HG03442 (cell line): ENCODE measurements at regions not wholly inside any gene's neighbourhood (a gene's known extent, or its start where the extent isn't known, plus 50 kb on each side); places are given as distances from the start of the nearest gene placed in this dataset.

Experiments used
- ATAC-seq: cut with Tn5 transposase; IDR thresholded peaks from one replicate; pipeline ENCODE4 v1.9.1; 2021; ENCODE audit warnings: mild to moderate bottlenecking, moderate library complexity; ENCODE audit not compliant: unreplicated experiment

DNA sequence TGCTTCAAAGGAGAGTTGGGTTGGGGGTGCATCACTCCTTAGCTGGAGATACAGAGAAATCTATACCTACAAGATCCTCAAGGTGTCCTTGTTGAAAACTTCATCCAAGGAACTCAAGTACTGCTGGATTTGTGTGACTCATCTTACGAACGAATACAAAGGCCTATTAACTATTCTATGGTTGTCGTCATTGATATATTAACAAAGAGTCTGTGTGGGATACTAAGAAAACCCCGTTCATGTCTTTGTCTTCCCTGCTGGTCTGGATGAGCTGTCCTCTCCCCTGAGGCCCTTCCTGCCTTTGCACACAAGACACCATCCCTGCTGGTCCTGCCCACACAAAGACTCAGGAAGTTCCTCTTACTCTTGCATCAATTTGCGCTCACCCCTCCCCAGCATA, 54.9 kb upstream of the IRF2 start:
- no peak for ATAC-seq

- ATAC-seq = no peak
These were observed 54.4 kb upstream of the IRF2 start for GRCh38 chr4:184528713-184529112.

DNA sequence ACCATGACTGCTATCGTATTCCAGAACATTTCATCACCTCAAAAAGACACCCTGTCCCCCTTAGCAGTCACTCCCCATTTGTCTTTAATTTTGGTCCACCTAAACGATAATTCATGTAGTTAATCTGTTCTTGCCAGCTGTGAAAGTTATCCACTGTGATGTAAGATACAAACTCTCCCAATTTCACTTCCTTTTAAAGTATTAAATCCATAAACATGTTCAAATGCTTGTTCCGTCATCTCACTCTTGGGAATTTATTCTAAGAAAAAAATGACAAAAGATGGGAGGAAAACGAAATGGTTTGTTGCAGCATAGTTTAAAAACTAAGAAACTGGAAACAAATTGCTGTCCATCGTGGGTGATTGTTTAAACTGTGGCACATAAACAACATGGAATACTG, 53.7 kb upstream of the IRF2 start:
- no peak for ATAC-seq

DNA sequence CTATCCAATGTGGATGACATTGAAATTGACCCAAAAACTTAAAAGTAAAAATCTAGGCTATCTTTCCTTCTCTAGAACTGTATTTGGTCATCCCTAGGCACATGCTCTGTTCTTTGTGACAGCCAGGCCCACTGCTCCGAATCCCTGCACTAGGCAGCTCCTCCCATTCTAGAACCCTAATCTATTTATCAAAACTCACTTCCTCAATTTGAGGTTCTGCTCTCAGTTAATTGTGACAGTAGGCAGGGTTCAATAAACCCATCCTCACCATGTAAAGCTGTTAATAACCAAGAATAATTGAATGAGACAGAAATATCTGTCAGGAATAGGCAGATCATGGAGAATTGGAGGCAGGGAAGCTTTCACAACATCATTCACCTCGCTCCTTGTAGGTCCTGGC, 51.9 kb upstream of the IRF2 start:
- no peak for ATAC-seq
